Urinary bladder (tissue), 3 donors: ENCODE measurements at regions not wholly inside any gene's neighbourhood (a gene's known extent, or its start where the extent isn't known, plus 50 kb on each side); places are given as distances from the start of the nearest gene placed in this dataset.
"Not testable (repeated sequence)": the region's sequence is repeated elsewhere in the genome, so short reads cannot be mapped to it uniquely, and the experiment has no call there.

Experiments used
- DNase-seq: peaks from one replicate; pipeline ENCODE4 v3.0.0-alpha.2; 2015; ENCODE audit errors: extremely low spot score
- H3K27ac ChIP-seq: one replicate; pipeline ENCODE4 v1.5.1; 2013; ENCODE audit warnings: low read depth, mild to moderate bottlenecking, moderate library complexity
- H3K36me3 ChIP-seq: one replicate; pipeline ENCODE4 v1.6.1; 2013; ENCODE audit warnings: mild to moderate bottlenecking, moderate library complexity; ENCODE audit not compliant: insufficient read depth
- H3K4me1 ChIP-seq: one replicate; pipeline ENCODE4 v1.6.1; 2013; ENCODE audit warnings: mild to moderate bottlenecking, moderate library complexity; ENCODE audit not compliant: insufficient read depth
- H3K4me3 ChIP-seq: one replicate; pipeline ENCODE4 v1.5.1; 2013; ENCODE audit warnings: low read depth, low read length
- WGBS: extraction: QIAGEN DNeasy Blood & Tissue Kit; methylation state at CpG from one replicate; pipeline ENCODE4 v1.1.7; 2013; 5-methylcytosine and 5-hydroxymethylcytosine counted together
- donor health status: healthy with polysubstance abuse.
- donor health status: healthy.

DNA sequence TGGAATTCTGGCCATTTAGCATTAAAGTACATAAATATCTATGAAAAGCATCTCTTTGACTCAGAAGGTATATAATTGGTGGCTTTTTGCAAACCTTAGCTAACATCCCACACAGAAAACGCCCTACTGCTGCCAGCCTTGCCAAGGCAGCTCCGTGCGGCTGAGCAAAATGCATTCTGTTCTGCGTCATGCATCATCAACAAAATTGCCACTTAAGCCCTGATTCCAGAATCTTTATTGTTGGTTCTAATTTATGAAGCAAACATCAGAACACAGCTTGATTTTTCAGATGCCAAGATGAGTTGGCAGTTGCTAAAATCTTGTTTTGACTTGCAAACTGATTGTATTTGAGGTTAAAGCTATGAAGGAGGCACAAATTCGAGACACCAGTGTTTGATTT is 314.9 kb upstream of the DEPDC1 start:
- Histone ChIP-seq H3K27ac (no peak overlapping the region), H3K4me1 (no peaks in the 10 kb centered on the region), H3K36me3 (no peaks in the 10 kb centered on the region), H3K4me3 (no peak overlapping the region)
- 65% methylated on average over 5 of the region's 5 CpGs for WGBS
- DNase-seq: no peak

GRCh38 chr1:68812333-68812732 is 315.5 kb upstream of the DEPDC1 start:
- H3K27ac ChIP-seq: no peak overlapping the region
- no peaks in the 10 kb centered on the region for H3K4me1 ChIP-seq
- H3K4me3 ChIP-seq: no peak overlapping the region
- DNase-seq: no peak
- no peaks in the 10 kb centered on the region for H3K36me3 ChIP-seq
- 70% methylated on average over 1 of the region's 1 CpG for WGBS

DNA sequence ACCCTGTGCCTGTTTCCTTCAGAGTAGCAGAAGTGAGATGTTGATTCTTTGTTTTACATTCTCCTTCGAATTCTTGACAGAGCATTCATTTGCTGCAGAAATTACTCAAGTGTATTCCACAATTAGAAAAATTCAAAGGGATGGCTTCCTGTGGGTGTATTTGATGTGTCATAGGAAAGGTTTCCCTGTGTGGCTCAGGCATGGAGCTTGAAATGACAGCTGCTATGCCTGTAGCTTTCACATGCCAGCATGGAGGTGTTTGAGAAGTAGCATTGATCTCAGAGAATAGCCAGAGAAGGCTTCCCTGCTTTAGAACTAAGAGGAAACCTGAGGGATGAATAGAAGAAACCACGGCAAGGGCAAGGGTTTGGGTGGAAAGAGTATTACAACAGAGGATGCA is 317.2 kb upstream of the DEPDC1 start:
- H3K36me3 ChIP-seq: no peaks in the 10 kb centered on the region
- H3K4me1 ChIP-seq: no peaks in the 10 kb centered on the region
- no peak overlapping the region for H3K27ac ChIP-seq
- H3K4me3 ChIP-seq: no peak overlapping the region
- no peak for DNase-seq
- 84% methylated on average over 2 of the region's 2 CpGs for WGBS

- WGBS: 88% methylated on average over 1 of the region's 1 CpG
- Histone ChIP-seq H3K4me1 (no peaks in the 10 kb centered on the region), H3K27ac (no peak overlapping the region), H3K4me3 (no peak overlapping the region), H3K36me3 (no peaks in the 10 kb centered on the region)
- no peak for DNase-seq
These were observed 318.8 kb upstream of the DEPDC1 start for GRCh38 chr1:68815632-68816031.

- DNase-seq, H3K4me1 ChIP-seq, H3K36me3 ChIP-seq, H3K27ac ChIP-seq, H3K4me3 ChIP-seq: not testable (repeated sequence)
- 96% methylated on average over 49 of the region's 49 CpGs for WGBS
These were observed 320.8 kb upstream of the DEPDC1 start for GRCh38 chr1:68817505-68818210.

- Histone ChIP-seq H3K36me3 (no peaks in the 10 kb centered on the region), H3K27ac (no peak overlapping the region), H3K4me1 (no peaks in the 10 kb centered on the region), H3K4me3 (no peak overlapping the region)
- DNase-seq: no peak
- WGBS: 93% methylated on average over 4 of the region's 4 CpGs
These were observed 322.4 kb upstream of the DEPDC1 start for GRCh38 chr1:68819190-68819829.

- DNase-seq: no peak
- no peak overlapping the region for H3K4me3 ChIP-seq
- 30% methylated on average over 1 of the region's 1 CpG for WGBS
These were observed 323.3 kb upstream of the DEPDC1 start for GRCh38 chr1:68820151-68820550.

DNA sequence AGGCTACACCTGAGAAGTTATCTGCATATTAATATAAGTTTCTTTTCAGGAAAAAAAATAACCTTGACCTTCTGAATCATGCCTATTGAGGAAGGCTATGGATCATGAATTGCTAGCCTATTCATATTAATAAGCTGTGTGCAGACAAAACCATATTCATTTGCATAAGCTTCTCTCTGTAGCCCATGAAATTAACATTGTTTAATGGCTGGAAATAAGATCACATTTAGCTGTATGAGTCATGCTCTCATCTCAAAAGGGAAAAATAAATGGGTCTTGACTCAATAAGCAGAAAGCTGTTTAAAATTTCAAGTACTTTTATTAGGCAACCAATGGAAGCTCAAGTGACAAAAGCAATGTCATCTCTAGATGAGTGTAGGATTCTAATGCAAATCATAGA is 330.0 kb upstream of the DEPDC1 start:
- no peaks in the 10 kb centered on the region for H3K36me3 ChIP-seq
- H3K27ac ChIP-seq: no peak overlapping the region
- H3K4me1 ChIP-seq: no peaks in the 10 kb centered on the region
- DNase-seq: no peak
- no peak overlapping the region for H3K4me3 ChIP-seq

More at GRCh38 chr1:68820151-68820550, 323.3 kb upstream of the DEPDC1 start:
- Histone ChIP-seq H3K36me3 (no peaks in the 10 kb centered on the region), H3K4me1 (no peaks in the 10 kb centered on the region), H3K27ac (no peak overlapping the region)

DNA sequence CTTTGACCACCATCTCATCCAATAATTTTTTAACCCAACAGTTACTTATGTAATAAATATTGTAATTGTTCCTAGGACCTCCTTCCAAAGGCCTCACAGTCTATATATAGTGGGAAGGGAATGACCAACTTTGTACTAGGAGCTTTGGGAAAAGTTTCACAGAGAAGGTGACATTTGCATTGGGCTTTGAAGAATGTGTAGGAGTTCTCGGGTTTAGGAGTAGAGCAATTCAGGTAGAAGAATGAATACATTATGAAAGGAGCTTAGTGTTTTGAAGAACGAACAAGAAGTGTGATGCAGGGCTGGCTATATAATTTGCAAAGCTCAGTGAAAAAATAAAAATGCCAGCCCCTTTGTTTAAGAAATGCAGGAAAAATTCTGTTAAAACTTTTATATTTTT is 330.4 kb upstream of the DEPDC1 start:
- H3K4me3 ChIP-seq: no peak overlapping the region
- 92% methylated on average over 2 of the region's 2 CpGs for WGBS
- H3K36me3 ChIP-seq: no peaks in the 10 kb centered on the region
- no peak overlapping the region for H3K27ac ChIP-seq
- no peak for DNase-seq
- H3K4me1 ChIP-seq: no peaks in the 10 kb centered on the region

DNA sequence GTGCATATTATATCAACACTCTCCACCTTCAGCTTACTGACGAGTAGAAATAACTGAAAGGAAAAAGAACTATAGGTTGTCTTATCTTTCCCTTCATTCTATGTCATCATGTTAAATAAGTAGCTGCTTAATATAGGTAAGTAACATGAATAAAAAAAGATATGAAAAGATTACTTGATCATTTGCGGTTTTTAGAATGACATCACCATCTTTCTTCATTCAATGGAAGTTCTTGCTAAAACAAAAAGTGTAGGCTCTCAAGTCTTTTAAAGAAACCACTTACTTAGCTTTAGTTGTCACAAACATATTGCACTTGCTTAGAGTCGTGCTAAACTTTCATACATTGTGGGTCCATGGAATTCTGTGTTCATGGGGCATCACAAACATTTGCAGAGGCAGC is 331.1 kb upstream of the DEPDC1 start:
- WGBS: 89% methylated on average over 3 of the region's 3 CpGs
- H3K27ac ChIP-seq: no peak overlapping the region
- no peaks in the 10 kb centered on the region for H3K4me1 ChIP-seq
- no peaks in the 10 kb centered on the region for H3K36me3 ChIP-seq
- no peak overlapping the region for H3K4me3 ChIP-seq
- no peak for DNase-seq

DNA sequence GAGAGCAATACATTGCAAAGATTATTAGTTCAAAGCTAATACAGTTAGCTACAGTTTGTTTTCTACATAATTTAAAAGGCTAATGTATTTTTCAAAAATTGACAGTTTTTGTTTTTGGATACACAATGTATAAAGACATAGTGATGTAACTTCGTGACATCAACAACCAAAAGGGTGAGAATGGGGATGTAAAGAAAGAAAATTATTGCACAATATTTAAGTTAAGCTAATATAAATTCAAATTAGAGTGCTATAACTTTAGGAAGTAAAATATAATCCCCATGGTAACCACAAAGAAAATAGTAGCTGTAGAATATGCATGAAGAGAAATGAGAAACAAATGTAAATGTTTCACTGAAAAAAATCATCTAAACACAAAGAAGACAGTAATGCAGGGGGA is 334.4 kb upstream of the DEPDC1 start:
- no peaks in the 10 kb centered on the region for H3K36me3 ChIP-seq
- H3K27ac ChIP-seq: no peak overlapping the region
- no peaks in the 10 kb centered on the region for H3K4me1 ChIP-seq
- no peak for DNase-seq
- H3K4me3 ChIP-seq: no peak overlapping the region
- 0% methylated on average over 1 of the region's 1 CpG for WGBS

- H3K27ac ChIP-seq: no peak overlapping the region
- no peaks in the 10 kb centered on the region for H3K36me3 ChIP-seq
- no peaks in the 10 kb centered on the region for H3K4me1 ChIP-seq
- WGBS: 93% methylated on average over 3 of the region's 3 CpGs
- H3K4me3 ChIP-seq: no peak overlapping the region
- no peak for DNase-seq
These were observed 351.1 kb upstream of the DEPDC1 start for GRCh38 chr1:68848017-68848416.

- DNase-seq: no peak
- H3K4me3 ChIP-seq: no peak overlapping the region
- H3K4me1 ChIP-seq: no peaks in the 10 kb centered on the region
- H3K36me3 ChIP-seq: no peaks in the 10 kb centered on the region
- 89% methylated on average over 2 of the region's 2 CpGs for WGBS
- H3K27ac ChIP-seq: no peak overlapping the region
These were observed 371.7 kb upstream of the DEPDC1 start for GRCh38 chr1:68868606-68869005.

DNA sequence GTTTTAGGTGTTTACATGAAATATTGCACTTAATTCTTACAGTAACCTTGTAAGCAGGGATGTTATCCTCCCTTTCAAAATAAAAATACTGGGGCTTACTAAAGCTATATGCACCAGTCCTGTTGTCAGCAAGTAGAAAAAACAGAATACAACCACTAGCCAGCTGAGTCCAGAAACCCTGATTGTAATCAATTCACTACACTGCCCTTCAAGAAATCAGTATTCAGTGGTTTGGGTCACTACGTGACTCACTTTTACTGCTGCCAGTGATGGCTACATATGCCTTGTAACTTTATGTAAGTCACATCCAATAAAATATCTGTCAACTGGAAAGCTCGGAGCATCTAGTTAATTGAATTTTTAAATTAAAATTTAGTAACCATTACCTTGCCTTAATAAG is 376.3 kb upstream of the DEPDC1 start:
- WGBS: 84% methylated on average over 2 of the region's 2 CpGs
- H3K4me1 ChIP-seq: no peaks in the 10 kb centered on the region
- no peak overlapping the region for H3K4me3 ChIP-seq
- no peak for DNase-seq
- H3K27ac ChIP-seq: no peak overlapping the region
- no peaks in the 10 kb centered on the region for H3K36me3 ChIP-seq
